ENCODE measurements at regions not wholly inside any gene's neighbourhood (a gene's known extent, or its start where the extent isn't known, plus 50 kb on each side); places are given as distances from the start of the nearest gene placed in this dataset.

GRCh38 chr3:76949033-76949432 is 90.9 kb upstream of the ROBO2 start:
- no peak for TF ChIP-seq CTCF (IDR thresholded peaks at IDR 0.05; ENCODE audit: low read depth, low read length)
- TF ChIP-seq EZH2phosphoT487 (IDR thresholded peaks at IDR 0.05; ENCODE audit: low read depth) = no peak

Measured in OCI-LY3 (cell line).